ENCODE measurements at regions not wholly inside any gene's neighbourhood (a gene's known extent, or its start where the extent isn't known, plus 50 kb on each side); places are given as distances from the start of the nearest gene placed in this dataset.

DNA sequence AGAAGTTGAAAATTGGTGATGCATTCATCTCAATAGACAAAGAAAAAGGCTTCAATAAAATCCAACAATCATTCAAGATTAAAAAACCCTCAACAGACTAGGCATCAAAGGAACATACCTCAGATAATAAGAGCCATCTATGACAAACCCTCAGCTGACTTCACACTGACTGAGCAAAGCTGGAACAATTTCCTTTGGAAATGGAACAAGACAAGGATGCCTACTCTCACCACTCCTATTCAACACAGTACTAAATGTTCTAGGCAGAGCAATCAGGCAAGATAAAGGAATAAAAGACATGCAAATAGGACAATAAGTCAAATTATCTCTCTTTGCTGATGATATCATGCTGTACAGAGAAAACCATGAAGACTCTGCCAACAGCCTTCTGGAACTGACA, 1188.1 kb downstream of the DTWD2 start:
- no peaks in the 10 kb centered on the region for H3K9me3 Mint-ChIP-seq
- DNase-seq (ENCODE audit: low spot score) = no peak
- TF ChIP-seq EZH2 (IDR thresholded peaks at IDR 0.05) = no peak
- TF ChIP-seq EZH2phosphoT487 (IDR thresholded peaks at IDR 0.05) = no peak
- TF ChIP-seq, protein P1, sequence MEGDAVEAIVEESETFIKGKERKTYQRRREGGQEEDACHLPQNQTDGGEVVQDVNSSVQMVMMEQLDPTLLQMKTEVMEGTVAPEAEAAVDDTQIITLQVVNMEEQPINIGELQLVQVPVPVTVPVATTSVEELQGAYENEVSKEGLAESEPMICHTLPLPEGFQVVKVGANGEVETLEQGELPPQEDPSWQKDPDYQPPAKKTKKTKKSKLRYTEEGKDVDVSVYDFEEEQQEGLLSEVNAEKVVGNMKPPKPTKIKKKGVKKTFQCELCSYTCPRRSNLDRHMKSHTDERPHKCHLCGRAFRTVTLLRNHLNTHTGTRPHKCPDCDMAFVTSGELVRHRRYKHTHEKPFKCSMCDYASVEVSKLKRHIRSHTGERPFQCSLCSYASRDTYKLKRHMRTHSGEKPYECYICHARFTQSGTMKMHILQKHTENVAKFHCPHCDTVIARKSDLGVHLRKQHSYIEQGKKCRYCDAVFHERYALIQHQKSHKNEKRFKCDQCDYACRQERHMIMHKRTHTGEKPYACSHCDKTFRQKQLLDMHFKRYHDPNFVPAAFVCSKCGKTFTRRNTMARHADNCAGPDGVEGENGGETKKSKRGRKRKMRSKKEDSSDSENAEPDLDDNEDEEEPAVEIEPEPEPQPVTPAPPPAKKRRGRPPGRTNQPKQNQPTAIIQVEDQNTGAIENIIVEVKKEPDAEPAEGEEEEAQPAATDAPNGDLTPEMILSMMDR (IDR thresholded peaks at IDR 0.05) = no peak
- H3K9me3 ChIP-seq (ENCODE audit: low read depth) = no peaks in the 10 kb centered on the region
- no peak overlapping the region for H2AFZ ChIP-seq (replicated peaks)
- H4K20me1 ChIP-seq (ENCODE audit: low read depth) = no peaks in the 10 kb centered on the region
- no peaks in the 10 kb centered on the region for H3F3A ChIP-seq (ENCODE audit: low read depth)
- H3K27me3 ChIP-seq = no peaks in the 10 kb centered on the region
- H3K9ac ChIP-seq = no peak overlapping the region
- H3K27ac Mint-ChIP-seq = no peak overlapping the region
- H3K4me2 ChIP-seq = no peak overlapping the region
- no peak overlapping the region for H3K4me3 Mint-ChIP-seq
- H3K27ac ChIP-seq = no peak overlapping the region
- no peaks in the 10 kb centered on the region for H3K4me1 ChIP-seq
- no peaks in the 10 kb centered on the region for H3K79me2 ChIP-seq (ENCODE audit: low read depth)
- no peaks in the 10 kb centered on the region for H3K27me3 Mint-ChIP-seq (ENCODE audit: insufficient read depth, low read depth)
- H3K4me1 Mint-ChIP-seq = no peaks in the 10 kb centered on the region
- no peaks in the 10 kb centered on the region for H3K36me3 Mint-ChIP-seq
- H3K4me3 ChIP-seq = no peak overlapping the region
- no peaks in the 10 kb centered on the region for H3K36me3 ChIP-seq

GRCh38 chr5:117794847-117795246, 1193.5 kb downstream of the DTWD2 start:
- no peak for TF ChIP-seq EZH2phosphoT487 (IDR thresholded peaks at IDR 0.05)
- TF ChIP-seq, protein P1 (IDR thresholded peaks at IDR 0.05) = no peak
- no peak for TF ChIP-seq EZH2 (IDR thresholded peaks at IDR 0.05)
- Histone ChIP-seq H3K27ac (no peak overlapping the region), H3K9me3 (ENCODE audit: low read depth) (no peaks in the 10 kb centered on the region), H3K36me3 (no peaks in the 10 kb centered on the region), H3K27me3 (no peaks in the 10 kb centered on the region), H3K4me3 (no peak overlapping the region), H3K9ac (no peak overlapping the region), H2AFZ (replicated peaks) (no peak overlapping the region), H3K4me2 (no peak overlapping the region), H3K79me2 (ENCODE audit: low read depth) (no peaks in the 10 kb centered on the region), H3K4me1 (no peaks in the 10 kb centered on the region), H3F3A (ENCODE audit: low read depth) (no peaks in the 10 kb centered on the region), H4K20me1 (ENCODE audit: low read depth) (no peaks in the 10 kb centered on the region)
- H3K4me1 Mint-ChIP-seq = no peaks in the 10 kb centered on the region
- no peaks in the 10 kb centered on the region for H3K36me3 Mint-ChIP-seq
- H3K27ac Mint-ChIP-seq = no peak overlapping the region
- H3K4me3 Mint-ChIP-seq = no peak overlapping the region
- no peak for DNase-seq (ENCODE audit: low spot score)
- no peaks in the 10 kb centered on the region for H3K27me3 Mint-ChIP-seq (ENCODE audit: insufficient read depth, low read depth)
- no peaks in the 10 kb centered on the region for H3K9me3 Mint-ChIP-seq

DNA sequence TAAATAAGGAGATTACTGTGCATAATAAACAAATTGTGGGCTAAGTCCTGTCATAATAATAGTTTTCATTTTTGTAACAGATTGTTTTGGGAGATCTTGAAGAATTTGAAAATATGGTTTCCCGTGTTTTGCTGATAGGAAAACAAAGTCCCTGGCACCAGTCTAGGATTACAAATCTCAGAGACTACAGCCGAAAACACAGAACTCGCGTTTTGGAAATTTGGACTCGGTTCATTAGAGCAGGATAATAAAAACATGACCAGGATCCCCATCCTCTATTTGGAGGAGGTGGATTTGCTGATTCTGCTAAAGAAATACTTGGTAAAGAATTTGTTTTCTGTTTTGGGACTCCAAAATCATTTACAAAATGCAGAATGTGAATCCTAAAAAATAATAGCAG, 1194.4 kb downstream of the DTWD2 start:
- H3K4me2 ChIP-seq = no peak overlapping the region
- H3K4me3 ChIP-seq = no peak overlapping the region
- H3K9me3 ChIP-seq (ENCODE audit: low read depth) = no peaks in the 10 kb centered on the region
- H3K9ac ChIP-seq = no peak overlapping the region
- no peaks in the 10 kb centered on the region for H3F3A ChIP-seq (ENCODE audit: low read depth)
- H2AFZ ChIP-seq (replicated peaks) = no peak overlapping the region
- Mint-ChIP-seq H3K36me3 (no peaks in the 10 kb centered on the region), H3K4me3 (no peak overlapping the region), H3K27me3 (ENCODE audit: insufficient read depth, low read depth) (no peaks in the 10 kb centered on the region), H3K4me1 (no peaks in the 10 kb centered on the region), H3K27ac (no peak overlapping the region), H3K9me3 (no peaks in the 10 kb centered on the region)
- no peaks in the 10 kb centered on the region for H4K20me1 ChIP-seq (ENCODE audit: low read depth)
- TF ChIP-seq EZH2 (IDR thresholded peaks at IDR 0.05) (no peak), EZH2phosphoT487 (IDR thresholded peaks at IDR 0.05) (no peak)
- TF ChIP-seq, protein P1 (IDR thresholded peaks at IDR 0.05) = no peak
- no peaks in the 10 kb centered on the region for H3K36me3 ChIP-seq
- H3K4me1 ChIP-seq = no peaks in the 10 kb centered on the region
- H3K27me3 ChIP-seq = no peaks in the 10 kb centered on the region
- DNase-seq (ENCODE audit: low spot score) = no peak
- no peaks in the 10 kb centered on the region for H3K79me2 ChIP-seq (ENCODE audit: low read depth)
- no peak overlapping the region for H3K27ac ChIP-seq

DNA sequence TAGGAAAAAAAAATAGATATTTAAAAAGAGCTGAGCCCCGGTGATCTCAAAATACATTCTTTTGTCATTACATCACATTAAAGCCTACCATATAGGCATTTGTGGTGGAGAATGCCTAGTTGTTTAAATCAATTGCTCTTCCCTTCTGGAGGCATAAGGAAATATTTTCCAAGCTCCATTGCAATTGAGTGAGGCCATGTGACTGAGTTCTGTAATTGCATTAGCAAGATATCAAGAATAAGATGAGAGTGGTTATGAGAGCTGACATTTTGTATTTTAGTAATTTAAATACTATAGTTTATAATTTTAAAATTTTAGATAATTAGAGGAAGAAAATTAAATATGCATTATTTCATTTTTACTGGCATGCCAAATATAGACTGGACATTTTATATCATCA, 1195.9 kb downstream of the DTWD2 start:
- Mint-ChIP-seq H3K4me1 (no peaks in the 10 kb centered on the region), H3K27me3 (ENCODE audit: insufficient read depth, low read depth) (no peaks in the 10 kb centered on the region), H3K36me3 (no peaks in the 10 kb centered on the region), H3K9me3 (no peaks in the 10 kb centered on the region), H3K27ac (no peak overlapping the region), H3K4me3 (no peak overlapping the region)
- Histone ChIP-seq H3K27ac (no peak overlapping the region), H3K4me1 (no peaks in the 10 kb centered on the region), H3K79me2 (ENCODE audit: low read depth) (no peaks in the 10 kb centered on the region), H3K36me3 (no peaks in the 10 kb centered on the region), H2AFZ (replicated peaks) (no peak overlapping the region), H3K4me2 (no peak overlapping the region), H4K20me1 (ENCODE audit: low read depth) (no peaks in the 10 kb centered on the region), H3K9ac (no peak overlapping the region), H3K9me3 (ENCODE audit: low read depth) (no peaks in the 10 kb centered on the region), H3K27me3 (no peaks in the 10 kb centered on the region), H3K4me3 (no peak overlapping the region), H3F3A (ENCODE audit: low read depth) (no peaks in the 10 kb centered on the region)
- DNase-seq (ENCODE audit: low spot score) = no peak
- TF ChIP-seq EZH2phosphoT487 (IDR thresholded peaks at IDR 0.05) = no peak
- TF ChIP-seq, protein P1 (IDR thresholded peaks at IDR 0.05) = no peak

Measured in neural progenitor cell (in vitro differentiated cells).